SK-N-SH treated with all-trans-retinoic acid at 6 μM for 48 hours (cell line): ENCODE measurements at regions not wholly inside any gene's neighbourhood (a gene's known extent, or its start where the extent isn't known, plus 50 kb on each side); places are given as distances from the start of the nearest gene placed in this dataset.
"Not testable (repeated sequence)": the region's sequence is repeated elsewhere in the genome, so short reads cannot be mapped to it uniquely, and the experiment has no call there.

Experiments
- ARNTL ChIP-seq: fragments of 450-650 bp; formaldehyde crosslinking; IDR thresholded peaks from 2 replicates; pipeline ENCODE4 v1.5.0; 2020; ENCODE audit warnings: low read depth, mild to moderate bottlenecking, moderate library complexity, borderline replicate concordance
- BACH2 ChIP-seq: fragments of 250-450 bp; sonication (Bioruptor Pico); IDR thresholded peaks from 2 replicates; pipeline ENCODE4 v1.9.0; 2021; ENCODE audit warnings: mild to moderate bottlenecking, borderline replicate concordance
- CREB5 ChIP-seq: fragments of 250-450 bp; sonication (Bioruptor Pico); IDR thresholded peaks from 2 replicates; pipeline ENCODE4 v1.5.1; 2020; ENCODE audit warnings: low read depth, mild to moderate bottlenecking, moderate library complexity
- CSRNP3 ChIP-seq: fragments of 250-450 bp; sonication (Bioruptor Pico); IDR thresholded peaks from 2 replicates; pipeline ENCODE4 v1.5.1; 2021; ENCODE audit warnings: mild to moderate bottlenecking, moderate library complexity
- ISL1 ChIP-seq: fragments of 250-450 bp; sonication (Bioruptor Pico); IDR thresholded peaks from 2 replicates; pipeline ENCODE4 v2.1.2; 2022; ENCODE audit warnings: mild to moderate bottlenecking, moderate library complexity
- OSR1 ChIP-seq: fragments of 250-450 bp; sonication (Bioruptor Pico); IDR thresholded peaks from 2 replicates; pipeline ENCODE4 v1.8.0; 2022; ENCODE audit warnings: moderate library complexity, mild to moderate bottlenecking, inconsistent platforms
- PATZ1 ChIP-seq: fragments of 250-450 bp; sonication (Bioruptor Pico); IDR thresholded peaks from 2 replicates; pipeline ENCODE4 v1.8.0; 2020; ENCODE audit warnings: mild to moderate bottlenecking, moderate library complexity, borderline replicate concordance
- PPARA ChIP-seq: fragments of 250-450 bp; sonication (Bioruptor Pico); IDR thresholded peaks from 2 replicates; pipeline ENCODE4 v1.5.0; 2020; ENCODE audit warnings: mild to moderate bottlenecking, borderline replicate concordance
- RARB ChIP-seq: fragments of 250-450 bp; sonication (Bioruptor Pico); IDR thresholded peaks from 2 replicates; pipeline ENCODE4 v1.8.0; 2021; ENCODE audit warnings: mild to moderate bottlenecking, moderate library complexity
- SNAI2 ChIP-seq: fragments of 250-450 bp; sonication (Bioruptor Pico); IDR thresholded peaks from 2 replicates; pipeline ENCODE4 v1.5.0; 2020; ENCODE audit warnings: mild to moderate bottlenecking, moderate library complexity
- TSHZ2 ChIP-seq: fragments of 250-450 bp; sonication (Bioruptor Pico); IDR thresholded peaks from 2 replicates; pipeline ENCODE4 v1.5.0; 2020; ENCODE audit warnings: mild to moderate bottlenecking, moderate library complexity
- ZC3H10 ChIP-seq: fragments of 250-450 bp; sonication (Bioruptor Pico); IDR thresholded peaks from 2 replicates; pipeline ENCODE4 v1.5.1; 2021; ENCODE audit warnings: mild to moderate bottlenecking, moderate library complexity
- ZFP30 ChIP-seq: fragments of 450-650 bp; formaldehyde crosslinking; IDR thresholded peaks from 2 replicates; pipeline ENCODE4 v1.5.0; 2022; ENCODE audit warnings: mild to moderate bottlenecking, moderate library complexity
- ZNF8 ChIP-seq: fragments of 450-650 bp; formaldehyde crosslinking; IDR thresholded peaks from 2 replicates; pipeline ENCODE4 v1.5.0; 2020; ENCODE audit warnings: mild to moderate bottlenecking, moderate library complexity

GRCh38 chr16:59624381-59624780, 890.3 kb upstream of the GOT2 start:
- TF ChIP-seq ZNF8 (CRISPR knock-in tag); RARB (CRISPR knock-in tag); PPARA (CRISPR knock-in tag); CREB5 (CRISPR knock-in tag); CSRNP3 (CRISPR knock-in tag); ZC3H10 (CRISPR knock-in tag); TSHZ2 (CRISPR knock-in tag); PATZ1 (CRISPR knock-in tag); ZFP30; ARNTL (CRISPR knock-in tag); ISL1 (CRISPR knock-in tag); OSR1 (CRISPR knock-in tag); BACH2; SNAI2: not testable (repeated sequence)
